ENCODE measurements at regions not wholly inside any gene's neighbourhood (a gene's known extent, or its start where the extent isn't known, plus 50 kb on each side); places are given as distances from the start of the nearest gene placed in this dataset.

- no peak for TF ChIP-seq CTCF (IDR thresholded peaks at IDR 0.05)
- TF ChIP-seq POLR2A (IDR thresholded peaks at IDR 0.05), result no peak
Observed at GRCh38 chr12:40171501-40171900, 53.3 kb upstream of the LRRK2 start.
